Fibroblast of upper back skin (primary cell): ENCODE measurements at regions not wholly inside any gene's neighbourhood (a gene's known extent, or its start where the extent isn't known, plus 50 kb on each side); places are given as distances from the start of the nearest gene placed in this dataset.
A peak's percentile ranks its signal among the peaks of the same experiment; 100 is the strongest.

ENCODE experiments used
- DNase-seq: peaks from one replicate; pipeline ENCODE4 v3.0.0-alpha.2; 2013

- no peak for DNase-seq
Observed at GRCh38 chr6:44062771-44063560, 64.3 kb downstream of the MRPL14 start.

- DNase-seq: no peak
Observed at GRCh38 chr6:44062105-44062770, 65.0 kb downstream of the MRPL14 start.

GRCh38 chr6:44061375-44062104 lies 65.7 kb downstream of the MRPL14 start:
- peak; percentile 62 for DNase-seq

- no peak for DNase-seq
Observed at GRCh38 chr6:44060612-44061374, 66.5 kb downstream of the MRPL14 start.

GRCh38 chr6:44059359-44060346 lies 67.6 kb downstream of the MRPL14 start:
- peak; percentile 51 for DNase-seq

- peak; percentile 99 for DNase-seq
Observed at GRCh38 chr6:44058617-44059358, 68.5 kb downstream of the MRPL14 start.

GRCh38 chr6:44057931-44058616 lies 69.2 kb downstream of the MRPL14 start:
- peak; percentile 73 for DNase-seq

GRCh38 chr6:44057238-44057930 lies 69.9 kb downstream of the MRPL14 start:
- no peak for DNase-seq

GRCh38 chr6:44056392-44057237 lies 70.6 kb downstream of the MRPL14 start:
- DNase-seq: peak; percentile 75

- peak; percentile 84 for DNase-seq
Observed at GRCh38 chr6:44054721-44055559, 72.3 kb downstream of the MRPL14 start.

GRCh38 chr6:44053760-44054556 lies 73.3 kb downstream of the MRPL14 start:
- DNase-seq: peak; percentile 87

- no peak for DNase-seq
Observed at GRCh38 chr6:44053106-44053756, 74.0 kb downstream of the MRPL14 start.

- peak; percentile 84 for DNase-seq
Observed at GRCh38 chr6:44052419-44053023, 74.7 kb downstream of the MRPL14 start.

GRCh38 chr6:44051515-44051914 lies 75.7 kb downstream of the MRPL14 start:
- DNase-seq: peak; percentile 85

- DNase-seq: no peak
Observed at GRCh38 chr6:44050872-44051505, 76.3 kb downstream of the MRPL14 start.
